Activated naive CD8-positive, alpha-beta T cell treated with anti-CD3 and anti-CD28 coated beads, Interleukin-2, amount 50 U/mL, for 24 hours (primary cell): ENCODE measurements at regions not wholly inside any gene's neighbourhood (a gene's known extent, or its start where the extent isn't known, plus 50 kb on each side); places are given as distances from the start of the nearest gene placed in this dataset.

Source experiments
- ATAC-seq: fragments of 150-1000 bp; cut with Tn5 transposase; one replicate; pipeline ENCODE4 v1.10.0; 2021
- DNase-seq: peaks from one replicate; pipeline ENCODE4 v3.0.0; 2021
- H3K27ac Mint-ChIP-seq: one replicate; pipeline ENCODE4 v1.8.0; 2021; ENCODE audit warnings: mild to moderate bottlenecking, mixed read lengths
- H3K27me3 Mint-ChIP-seq: one replicate; pipeline ENCODE4 v1.8.0; 2021; ENCODE audit warnings: mixed read lengths
- H3K36me3 Mint-ChIP-seq: one replicate; pipeline ENCODE4 v1.8.0; 2021; ENCODE audit warnings: low read depth, mixed read lengths
- H3K4me1 Mint-ChIP-seq: one replicate; pipeline ENCODE4 v1.8.0; 2021; ENCODE audit warnings: mixed read lengths
- H3K4me3 Mint-ChIP-seq: one replicate; pipeline ENCODE4 v1.8.0; 2021; ENCODE audit warnings: mild to moderate bottlenecking, moderate library complexity, mixed read lengths
- H3K9me3 Mint-ChIP-seq: one replicate; pipeline ENCODE4 v1.8.0; 2021; ENCODE audit warnings: mixed read lengths

GRCh38 chr12:90510948-90511347 is 444.0 kb downstream of the CCER1 start:
- Mint-ChIP-seq H3K4me3 (no peak overlapping the region), H3K36me3 (no peaks in the 10 kb centered on the region), H3K27me3 (peaks cover 2% of the 10 kb centered on the region), H3K4me1 (peaks cover 6% of the 10 kb centered on the region), H3K9me3 (no peaks in the 10 kb centered on the region), H3K27ac (no peak overlapping the region)
- ATAC-seq (no peak), DNase-seq (no peak)

GRCh38 chr12:90504806-90505205 is 450.2 kb downstream of the CCER1 start:
- no peak for DNase-seq

GRCh38 chr12:90502070-90502469 is 452.9 kb downstream of the CCER1 start:
- Mint-ChIP-seq H3K4me1 (no peaks in the 10 kb centered on the region), H3K36me3 (no peaks in the 10 kb centered on the region), H3K27me3 (no peaks in the 10 kb centered on the region), H3K9me3 (peaks cover 2% of the 10 kb centered on the region), H3K27ac (no peak overlapping the region), H3K4me3 (no peak overlapping the region)
- ATAC-seq (no peak), DNase-seq (no peak)

More at GRCh38 chr12:90504806-90505205, 450.2 kb downstream of the CCER1 start:
- Mint-ChIP-seq H3K9me3 (no peaks in the 10 kb centered on the region), H3K4me1 (no peaks in the 10 kb centered on the region), H3K27me3 (no peaks in the 10 kb centered on the region), H3K36me3 (no peaks in the 10 kb centered on the region), H3K4me3 (no peak overlapping the region), H3K27ac (no peak overlapping the region)
- ATAC-seq: no peak

GRCh38 chr12:90501412-90501811 is 453.6 kb downstream of the CCER1 start:
- Mint-ChIP-seq H3K9me3 (peaks cover 4% of the 10 kb centered on the region), H3K36me3 (no peaks in the 10 kb centered on the region), H3K27me3 (no peaks in the 10 kb centered on the region), H3K4me3 (no peak overlapping the region), H3K4me1 (no peaks in the 10 kb centered on the region), H3K27ac (no peak overlapping the region)
- ATAC-seq (no peak), DNase-seq (no peak)

GRCh38 chr12:90499795-90500194 is 455.2 kb downstream of the CCER1 start:
- Mint-ChIP-seq H3K4me3 (no peak overlapping the region), H3K4me1 (no peaks in the 10 kb centered on the region), H3K27ac (no peak overlapping the region), H3K27me3 (no peaks in the 10 kb centered on the region), H3K9me3 (peaks cover 4% of the 10 kb centered on the region), H3K36me3 (no peaks in the 10 kb centered on the region)
- DNase-seq (no peak), ATAC-seq (no peak)

GRCh38 chr12:90497923-90498545 is 456.9 kb downstream of the CCER1 start:
- ATAC-seq: no peak
- no peaks in the 10 kb centered on the region for H3K36me3 Mint-ChIP-seq
- no peaks in the 10 kb centered on the region for H3K27me3 Mint-ChIP-seq
- H3K4me1 Mint-ChIP-seq: no peaks in the 10 kb centered on the region
- no peak overlapping the region for H3K27ac Mint-ChIP-seq
- no peak for DNase-seq
- no peak overlapping the region for H3K4me3 Mint-ChIP-seq
- H3K9me3 Mint-ChIP-seq: peaks cover 5% of the 10 kb centered on the region

- no peaks in the 10 kb centered on the region for H3K36me3 Mint-ChIP-seq
- peaks cover 13% of the 10 kb centered on the region for H3K9me3 Mint-ChIP-seq
- H3K4me3 Mint-ChIP-seq: no peak overlapping the region
- H3K27me3 Mint-ChIP-seq: no peaks in the 10 kb centered on the region
- DNase-seq (no peak), ATAC-seq (no peak)
- H3K27ac Mint-ChIP-seq: no peak overlapping the region
- no peaks in the 10 kb centered on the region for H3K4me1 Mint-ChIP-seq
Observed at GRCh38 chr12:90490355-90490754, 464.6 kb downstream of the CCER1 start.

GRCh38 chr12:90489141-90489540 is 465.8 kb downstream of the CCER1 start:
- ATAC-seq: no peak
- Mint-ChIP-seq H3K36me3 (no peaks in the 10 kb centered on the region), H3K9me3 (peaks cover 13% of the 10 kb centered on the region), H3K27ac (no peak overlapping the region), H3K4me1 (no peaks in the 10 kb centered on the region), H3K4me3 (no peak overlapping the region), H3K27me3 (no peaks in the 10 kb centered on the region)
- no peak for DNase-seq

GRCh38 chr12:90485560-90485959 is 469.4 kb downstream of the CCER1 start:
- Mint-ChIP-seq H3K27me3 (no peaks in the 10 kb centered on the region), H3K9me3 (peaks cover 10% of the 10 kb centered on the region), H3K4me3 (no peak overlapping the region), H3K36me3 (no peaks in the 10 kb centered on the region), H3K27ac (no peak overlapping the region), H3K4me1 (no peaks in the 10 kb centered on the region)
- ATAC-seq (no peak), DNase-seq (no peak)

- Mint-ChIP-seq H3K9me3 (peaks cover 4% of the 10 kb centered on the region), H3K36me3 (no peaks in the 10 kb centered on the region), H3K27me3 (no peaks in the 10 kb centered on the region), H3K27ac (no peak overlapping the region), H3K4me1 (no peaks in the 10 kb centered on the region), H3K4me3 (no peak overlapping the region)
- DNase-seq (no peak), ATAC-seq (no peak)
Observed at GRCh38 chr12:90484094-90484493, 470.9 kb downstream of the CCER1 start.

GRCh38 chr12:90481748-90482147 is 473.2 kb downstream of the CCER1 start:
- ATAC-seq: no peak
- DNase-seq: no peak
- Mint-ChIP-seq H3K27ac (no peak overlapping the region), H3K36me3 (no peaks in the 10 kb centered on the region), H3K4me1 (no peaks in the 10 kb centered on the region), H3K4me3 (no peak overlapping the region), H3K9me3 (no peaks in the 10 kb centered on the region), H3K27me3 (no peaks in the 10 kb centered on the region)

GRCh38 chr12:90479237-90479636 is 475.7 kb downstream of the CCER1 start:
- H3K4me1 Mint-ChIP-seq: no peaks in the 10 kb centered on the region
- no peak for ATAC-seq
- H3K27me3 Mint-ChIP-seq: no peaks in the 10 kb centered on the region
- no peak for DNase-seq
- H3K4me3 Mint-ChIP-seq: no peak overlapping the region
- no peak overlapping the region for H3K27ac Mint-ChIP-seq
- H3K9me3 Mint-ChIP-seq: no peaks in the 10 kb centered on the region
- H3K36me3 Mint-ChIP-seq: no peaks in the 10 kb centered on the region

- ATAC-seq: no peak
- no peak for DNase-seq
- H3K9me3 Mint-ChIP-seq: peaks cover 4% of the 10 kb centered on the region
- no peaks in the 10 kb centered on the region for H3K4me1 Mint-ChIP-seq
- no peaks in the 10 kb centered on the region for H3K27me3 Mint-ChIP-seq
- H3K4me3 Mint-ChIP-seq: no peak overlapping the region
- H3K36me3 Mint-ChIP-seq: no peaks in the 10 kb centered on the region
- no peak overlapping the region for H3K27ac Mint-ChIP-seq
Observed at GRCh38 chr12:90473831-90474230, 481.1 kb downstream of the CCER1 start.

- Mint-ChIP-seq H3K27me3 (peaks cover 4% of the 10 kb centered on the region), H3K36me3 (no peaks in the 10 kb centered on the region), H3K4me3 (no peak overlapping the region), H3K27ac (no peak overlapping the region), H3K4me1 (no peaks in the 10 kb centered on the region), H3K9me3 (peaks cover 4% of the 10 kb centered on the region)
- DNase-seq (no peak), ATAC-seq (no peak)
Observed at GRCh38 chr12:90460681-90461080, 494.3 kb downstream of the CCER1 start.

- ATAC-seq: no peak
- H3K27me3 Mint-ChIP-seq: peaks cover 4% of the 10 kb centered on the region
- H3K4me1 Mint-ChIP-seq: no peaks in the 10 kb centered on the region
- DNase-seq: no peak
- H3K4me3 Mint-ChIP-seq: no peak overlapping the region
- no peaks in the 10 kb centered on the region for H3K36me3 Mint-ChIP-seq
- H3K9me3 Mint-ChIP-seq: no peaks in the 10 kb centered on the region
- no peak overlapping the region for H3K27ac Mint-ChIP-seq
Observed at GRCh38 chr12:90456248-90456647, 498.7 kb downstream of the CCER1 start.

GRCh38 chr12:90455756-90456155 is 499.2 kb downstream of the CCER1 start:
- H3K27me3 Mint-ChIP-seq: peaks cover 4% of the 10 kb centered on the region
- H3K36me3 Mint-ChIP-seq: no peaks in the 10 kb centered on the region
- H3K4me1 Mint-ChIP-seq: no peaks in the 10 kb centered on the region
- H3K4me3 Mint-ChIP-seq: no peak overlapping the region
- H3K27ac Mint-ChIP-seq: no peak overlapping the region
- H3K9me3 Mint-ChIP-seq: peaks cover 3% of the 10 kb centered on the region
- no peak for ATAC-seq
- DNase-seq: no peak
